Progenitor cell of endocrine pancreas (in vitro differentiated cells): ENCODE measurements at regions not wholly inside any gene's neighbourhood (a gene's known extent, or its start where the extent isn't known, plus 50 kb on each side); places are given as distances from the start of the nearest gene placed in this dataset.

ENCODE experiments used
- DNase-seq: peaks from one replicate; pipeline ENCODE4 v3.0.0; 2021; ENCODE audit warnings: low spot score; ENCODE audit not compliant: unreplicated experiment
- H3K27ac Mint-ChIP-seq: 2 replicates; pipeline ENCODE4 v1.8.0; 2021; ENCODE audit warnings: mild to moderate bottlenecking, moderate library complexity, mixed read lengths
- H3K27me3 Mint-ChIP-seq: 2 replicates; pipeline ENCODE4 v1.8.0; 2021; ENCODE audit warnings: mixed read lengths
- H3K36me3 Mint-ChIP-seq: 2 replicates; pipeline ENCODE4 v1.8.0; 2022; ENCODE audit warnings: mixed read lengths; ENCODE audit not compliant: insufficient read depth
- H3K4me1 Mint-ChIP-seq: 2 replicates; pipeline ENCODE4 v1.8.0; 2021; ENCODE audit warnings: low read depth, mixed read lengths
- H3K4me3 Mint-ChIP-seq: 2 replicates; pipeline ENCODE4 v1.8.0; 2021; ENCODE audit warnings: low read depth, mild to moderate bottlenecking, moderate library complexity, mixed read lengths
- H3K9me3 Mint-ChIP-seq: 2 replicates; pipeline ENCODE4 v1.8.0; 2021; ENCODE audit warnings: low read depth, mixed read lengths
- TF ChIP-seq, protein P1 (sequence below): fragments of 200-600 bp; sonication (generic); IDR thresholded peaks from one replicate; pipeline ENCODE4 v1.5.0; 2021; ENCODE audit warnings: antibody characterized with exemption, mild to moderate bottlenecking; ENCODE audit not compliant: unreplicated experiment

DNA sequence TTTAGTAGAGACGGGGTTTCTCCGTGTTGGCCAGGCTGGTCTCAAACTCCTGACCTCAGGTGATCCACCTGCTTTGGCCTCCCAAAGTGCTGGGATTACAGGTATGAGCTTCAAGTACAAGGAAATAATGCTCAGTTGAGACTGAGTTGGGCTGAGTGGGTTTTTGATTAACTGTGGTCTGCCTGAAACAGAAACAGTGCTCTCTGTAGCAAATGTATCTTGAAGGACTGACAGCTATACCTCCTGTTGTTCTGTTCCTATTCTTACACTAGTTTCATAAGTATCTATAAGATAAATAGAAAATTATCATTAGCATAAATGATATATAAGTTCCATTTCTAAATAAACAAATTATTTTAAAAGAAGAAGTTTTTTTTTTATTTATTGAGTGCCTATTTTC lies 142.8 kb upstream of the PTPRK start:
- H3K4me1 Mint-ChIP-seq: peaks cover 16% of the 10 kb centered on the region
- H3K27ac Mint-ChIP-seq: no peak overlapping the region
- no peak overlapping the region for H3K4me3 Mint-ChIP-seq
- H3K36me3 Mint-ChIP-seq: no peaks in the 10 kb centered on the region
- H3K27me3 Mint-ChIP-seq: no peaks in the 10 kb centered on the region
- TF ChIP-seq, protein P1, sequence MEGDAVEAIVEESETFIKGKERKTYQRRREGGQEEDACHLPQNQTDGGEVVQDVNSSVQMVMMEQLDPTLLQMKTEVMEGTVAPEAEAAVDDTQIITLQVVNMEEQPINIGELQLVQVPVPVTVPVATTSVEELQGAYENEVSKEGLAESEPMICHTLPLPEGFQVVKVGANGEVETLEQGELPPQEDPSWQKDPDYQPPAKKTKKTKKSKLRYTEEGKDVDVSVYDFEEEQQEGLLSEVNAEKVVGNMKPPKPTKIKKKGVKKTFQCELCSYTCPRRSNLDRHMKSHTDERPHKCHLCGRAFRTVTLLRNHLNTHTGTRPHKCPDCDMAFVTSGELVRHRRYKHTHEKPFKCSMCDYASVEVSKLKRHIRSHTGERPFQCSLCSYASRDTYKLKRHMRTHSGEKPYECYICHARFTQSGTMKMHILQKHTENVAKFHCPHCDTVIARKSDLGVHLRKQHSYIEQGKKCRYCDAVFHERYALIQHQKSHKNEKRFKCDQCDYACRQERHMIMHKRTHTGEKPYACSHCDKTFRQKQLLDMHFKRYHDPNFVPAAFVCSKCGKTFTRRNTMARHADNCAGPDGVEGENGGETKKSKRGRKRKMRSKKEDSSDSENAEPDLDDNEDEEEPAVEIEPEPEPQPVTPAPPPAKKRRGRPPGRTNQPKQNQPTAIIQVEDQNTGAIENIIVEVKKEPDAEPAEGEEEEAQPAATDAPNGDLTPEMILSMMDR: no peak
- no peaks in the 10 kb centered on the region for H3K9me3 Mint-ChIP-seq
- no peak for DNase-seq

DNA sequence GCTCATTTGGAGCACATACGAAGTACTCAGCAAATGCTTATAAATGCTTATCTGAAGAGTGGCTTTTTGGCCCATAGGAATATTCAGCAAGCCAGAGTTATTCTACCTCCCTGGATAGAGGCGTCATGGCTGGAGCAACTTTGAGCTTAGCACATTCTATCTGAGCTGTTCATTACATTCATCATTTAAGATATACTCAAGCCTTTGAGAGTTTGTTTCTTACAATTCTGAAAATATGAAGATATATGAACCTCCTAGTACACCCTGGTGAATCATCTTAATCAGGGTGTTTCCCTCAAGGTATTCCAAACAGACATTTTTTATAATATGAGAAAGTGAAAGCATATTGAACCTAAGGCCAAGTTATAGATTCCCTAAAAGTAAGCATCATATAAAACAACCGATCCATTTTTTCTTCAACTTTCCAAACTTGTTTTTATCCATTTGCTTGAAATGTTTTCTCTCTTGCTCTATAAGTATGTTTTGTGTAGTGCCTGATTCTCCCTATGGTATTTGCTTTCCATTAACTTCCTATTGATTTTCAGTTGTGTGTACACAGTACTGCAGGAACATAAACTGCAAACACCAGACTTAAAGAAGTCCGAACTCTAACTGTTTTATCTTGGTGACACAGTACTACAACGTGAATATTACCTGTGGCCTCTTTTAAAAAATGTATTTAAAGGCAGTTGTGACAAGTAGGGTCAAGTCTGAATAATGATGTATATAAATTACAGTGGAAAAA lies 139.7 kb upstream of the PTPRK start:
- H3K4me1 Mint-ChIP-seq: peaks cover 16% of the 10 kb centered on the region
- TF ChIP-seq, protein P1: no peak
- no peak for DNase-seq
- H3K27me3 Mint-ChIP-seq: no peaks in the 10 kb centered on the region
- no peaks in the 10 kb centered on the region for H3K9me3 Mint-ChIP-seq
- no peak overlapping the region for H3K4me3 Mint-ChIP-seq
- peak overlapping the region; percentile 35 for H3K27ac Mint-ChIP-seq
- H3K36me3 Mint-ChIP-seq: no peaks in the 10 kb centered on the region

- TF ChIP-seq, protein P1: no peak
- H3K36me3 Mint-ChIP-seq: no peaks in the 10 kb centered on the region
- no peak overlapping the region for H3K4me3 Mint-ChIP-seq
- H3K27ac Mint-ChIP-seq: no peak overlapping the region
- no peaks in the 10 kb centered on the region for H3K9me3 Mint-ChIP-seq
- peaks cover 16% of the 10 kb centered on the region for H3K4me1 Mint-ChIP-seq
- no peaks in the 10 kb centered on the region for H3K27me3 Mint-ChIP-seq
- no peak for DNase-seq
Observed at GRCh38 chr6:128659276-128659675, 138.9 kb upstream of the PTPRK start.

- Mint-ChIP-seq H3K9me3 (no peaks in the 10 kb centered on the region), H3K27ac (no peak overlapping the region), H3K27me3 (no peaks in the 10 kb centered on the region), H3K36me3 (no peaks in the 10 kb centered on the region), H3K4me3 (no peak overlapping the region), H3K4me1 (peaks cover 16% of the 10 kb centered on the region)
- no peak for DNase-seq
- TF ChIP-seq, protein P1: no peak
Observed at GRCh38 chr6:128657181-128657580, 136.8 kb upstream of the PTPRK start.

DNA sequence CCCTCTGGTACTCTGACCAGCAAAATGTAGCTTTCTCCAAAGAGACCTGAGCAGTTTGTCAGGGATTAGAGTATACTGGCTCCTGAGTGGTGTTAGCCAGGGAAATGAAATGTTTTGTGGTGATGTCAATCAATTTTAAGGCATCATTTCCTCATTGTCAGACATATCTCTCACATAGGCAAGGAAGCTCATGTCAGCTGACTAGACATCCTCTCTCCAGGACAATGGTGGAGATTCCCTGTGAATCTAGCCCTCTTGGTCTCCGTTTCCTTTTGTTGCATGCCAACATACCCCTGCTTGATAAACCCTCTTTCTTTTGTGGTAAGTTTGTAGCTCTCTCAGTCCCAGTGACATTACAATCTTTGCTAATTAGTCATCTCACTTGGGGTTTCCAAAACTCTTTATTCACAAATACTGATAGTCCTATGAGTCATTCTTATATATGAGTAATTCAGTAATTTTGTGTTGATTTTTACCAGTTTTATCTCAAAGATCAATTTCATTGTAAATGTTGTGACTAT lies 135.6 kb upstream of the PTPRK start:
- no peak for DNase-seq
- Mint-ChIP-seq H3K27ac (no peak overlapping the region), H3K9me3 (no peaks in the 10 kb centered on the region), H3K4me1 (peaks cover 16% of the 10 kb centered on the region), H3K4me3 (no peak overlapping the region), H3K36me3 (no peaks in the 10 kb centered on the region), H3K27me3 (no peaks in the 10 kb centered on the region)
- TF ChIP-seq, protein P1: no peak
